ENCODE measurements at regions not wholly inside any gene's neighbourhood (a gene's known extent, or its start where the extent isn't known, plus 50 kb on each side); places are given as distances from the start of the nearest gene placed in this dataset.
A peak's percentile ranks its signal among the peaks of the same experiment; 100 is the strongest.
"Not testable (repeated sequence)": the region's sequence is repeated elsewhere in the genome, so short reads cannot be mapped to it uniquely, and the experiment has no call there.

DNA sequence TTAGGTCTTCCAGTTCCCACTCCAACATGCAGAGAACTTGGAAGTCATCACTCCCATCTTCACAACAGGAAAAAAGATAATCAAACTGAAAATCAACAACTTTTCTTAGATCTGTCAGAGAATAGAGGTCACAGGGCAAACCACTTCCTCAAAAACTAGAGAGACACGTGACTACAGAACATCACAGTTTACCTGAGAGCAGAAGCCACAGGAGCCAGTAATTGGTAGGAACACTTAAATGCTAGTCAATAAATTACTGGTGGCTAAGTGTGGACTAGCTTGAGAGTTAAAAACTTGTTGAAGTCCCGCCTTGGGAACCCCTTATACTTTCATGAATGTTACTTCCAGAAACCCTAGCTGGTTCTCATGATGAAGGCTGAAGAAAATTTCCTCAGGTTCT, 81.1 kb downstream of the THSD1 start:
- H3K9me3 Mint-ChIP-seq; DNase-seq (ENCODE audit: low spot score); H3K4me1 Mint-ChIP-seq (ENCODE audit: low read depth in 2 of 2); H3K27ac Mint-ChIP-seq; ATAC-seq; H3K4me3 Mint-ChIP-seq; H3K36me3 Mint-ChIP-seq: not testable (repeated sequence)
- peaks cover 10 to 15% of the 10 kb centered on the region in 2 donors for H3K27me3 Mint-ChIP-seq

DNA sequence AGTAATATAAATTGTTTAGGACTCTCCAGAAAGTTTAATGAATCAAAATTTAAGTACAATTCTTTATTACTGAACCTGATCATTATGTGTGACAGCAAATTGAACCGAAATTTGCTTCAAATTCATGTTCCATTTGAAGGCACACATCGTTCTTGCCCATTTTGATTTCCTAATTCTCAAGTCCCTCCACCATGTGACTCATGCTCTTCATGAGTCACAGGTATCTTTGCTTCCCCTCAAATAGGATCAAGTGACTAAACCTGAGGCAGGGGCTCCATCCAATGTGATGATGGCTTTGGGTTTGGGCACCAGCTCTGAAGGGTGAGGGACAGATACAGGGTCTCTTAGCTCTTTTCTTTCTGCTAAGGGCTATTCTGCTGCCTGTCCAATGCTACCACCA, 86.1 kb downstream of the THSD1 start:
- peaks cover 21 to 28% of the 10 kb centered on the region in 2 donors for H3K27me3 Mint-ChIP-seq
- DNase-seq (ENCODE audit: low spot score) (no peak), ATAC-seq (no peak)
- no peak overlapping the region for H3K27ac Mint-ChIP-seq
- no peaks in the 10 kb centered on the region for H3K36me3 Mint-ChIP-seq
- H3K4me1 Mint-ChIP-seq (ENCODE audit: low read depth in 2 of 2): no peaks in the 10 kb centered on the region
- H3K4me3 Mint-ChIP-seq: no peak overlapping the region
- no peaks in the 10 kb centered on the region for H3K9me3 Mint-ChIP-seq

DNA sequence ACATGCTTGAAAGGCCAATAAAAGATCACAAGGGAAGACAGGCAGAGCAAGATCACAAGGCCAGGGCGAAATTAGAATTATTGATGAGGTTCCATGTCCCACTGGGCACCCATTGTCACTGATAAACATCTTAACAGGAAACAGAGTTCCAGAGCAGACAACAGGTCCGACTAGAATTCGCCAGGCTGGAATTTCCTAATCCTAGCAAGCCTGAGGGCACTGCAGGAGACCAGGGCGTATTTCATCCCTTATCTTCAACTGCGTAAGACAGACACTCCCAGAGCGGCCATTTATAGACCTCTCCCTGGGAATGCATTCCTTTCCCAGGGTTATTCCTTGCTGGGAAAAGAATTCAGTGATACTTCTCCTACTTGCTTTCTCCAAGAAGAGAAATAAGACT, 96.1 kb downstream of the THSD1 start:
- H3K27ac Mint-ChIP-seq; H3K4me3 Mint-ChIP-seq; ATAC-seq; DNase-seq (ENCODE audit: low spot score); H3K4me1 Mint-ChIP-seq (ENCODE audit: low read depth in 2 of 2); H3K36me3 Mint-ChIP-seq: not testable (repeated sequence)
- H3K9me3 Mint-ChIP-seq: peaks cover 10% of the 10 kb centered on the region
- H3K27me3 Mint-ChIP-seq: peaks cover 14 to 33% of the 10 kb centered on the region in 2 donors

DNA sequence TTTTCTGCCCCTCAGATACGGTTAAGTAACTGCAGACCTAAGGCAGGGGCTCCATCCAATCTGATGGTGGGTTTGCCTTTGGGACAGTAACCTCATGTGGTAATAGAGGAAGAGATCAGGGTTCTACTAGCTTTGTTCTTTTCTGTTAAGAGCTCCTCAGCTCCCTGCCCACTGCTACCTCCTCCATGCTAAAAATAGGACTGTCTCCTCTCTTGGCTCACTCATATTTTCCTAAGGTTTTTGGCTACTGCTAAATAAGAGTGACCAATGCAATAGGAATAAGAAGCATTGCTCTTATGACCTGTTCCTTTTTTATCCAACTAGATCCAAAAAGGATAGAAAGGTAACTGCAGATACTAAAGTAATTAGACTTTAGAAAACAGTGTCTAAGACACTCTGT, 99.6 kb downstream of the THSD1 start:
- not testable (repeated sequence) for H3K9me3 Mint-ChIP-seq; H3K4me3 Mint-ChIP-seq; H3K4me1 Mint-ChIP-seq (ENCODE audit: low read depth in 2 of 2); H3K27ac Mint-ChIP-seq; DNase-seq (ENCODE audit: low spot score); H3K36me3 Mint-ChIP-seq; ATAC-seq
- peaks cover 4 to 17% of the 10 kb centered on the region in 2 donors for H3K27me3 Mint-ChIP-seq

DNA sequence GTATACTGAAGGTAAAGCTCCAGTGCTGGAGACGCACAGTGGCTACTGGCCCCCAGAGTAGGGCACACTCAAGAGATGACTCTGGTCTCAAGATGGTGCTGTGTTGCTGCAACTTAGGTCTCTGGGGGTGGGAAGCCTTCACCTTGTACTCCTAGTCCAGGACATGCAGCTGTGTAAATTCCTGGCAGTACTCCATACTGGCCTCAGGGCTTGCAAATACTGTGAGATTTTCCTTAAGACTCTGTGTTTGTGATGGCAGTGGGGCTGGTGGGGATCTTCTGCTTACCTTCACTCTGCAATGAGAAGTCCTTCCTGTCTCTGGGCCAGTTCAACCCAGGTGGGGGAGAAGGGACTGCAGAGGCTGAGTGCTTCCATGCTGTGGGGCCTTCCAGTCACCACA, 102.9 kb downstream of the THSD1 start:
- not testable (repeated sequence) for DNase-seq (ENCODE audit: low spot score); H3K27ac Mint-ChIP-seq; H3K4me1 Mint-ChIP-seq (ENCODE audit: low read depth in 2 of 2); H3K27me3 Mint-ChIP-seq; H3K36me3 Mint-ChIP-seq; H3K4me3 Mint-ChIP-seq; H3K9me3 Mint-ChIP-seq
- peak in 1 of 2 donors; percentile 20 for ATAC-seq

DNA sequence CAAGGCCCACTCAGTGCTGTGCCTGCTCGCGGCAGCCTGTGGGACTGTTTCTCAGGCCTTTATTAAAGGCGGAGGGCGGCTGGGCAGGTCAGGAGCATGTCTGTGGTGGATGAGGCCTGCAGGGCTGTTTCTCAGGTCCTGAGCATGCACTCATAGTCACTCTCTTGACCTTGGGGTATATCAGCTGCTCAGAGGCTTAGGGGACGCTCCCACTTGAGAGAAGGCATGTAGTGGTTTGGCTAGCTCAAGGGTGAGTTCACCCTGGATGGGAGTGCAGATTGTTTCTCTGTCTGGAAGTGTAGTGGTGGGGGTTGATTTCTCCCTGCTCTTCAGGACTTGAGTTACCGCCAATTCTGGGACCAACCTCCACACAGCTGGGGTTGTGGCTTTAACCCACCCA, 103.3 kb downstream of the THSD1 start:
- H3K4me1 Mint-ChIP-seq (ENCODE audit: low read depth in 2 of 2); H3K27me3 Mint-ChIP-seq; H3K27ac Mint-ChIP-seq; ATAC-seq; DNase-seq (ENCODE audit: low spot score); H3K36me3 Mint-ChIP-seq; H3K9me3 Mint-ChIP-seq; H3K4me3 Mint-ChIP-seq: not testable (repeated sequence)

DNA sequence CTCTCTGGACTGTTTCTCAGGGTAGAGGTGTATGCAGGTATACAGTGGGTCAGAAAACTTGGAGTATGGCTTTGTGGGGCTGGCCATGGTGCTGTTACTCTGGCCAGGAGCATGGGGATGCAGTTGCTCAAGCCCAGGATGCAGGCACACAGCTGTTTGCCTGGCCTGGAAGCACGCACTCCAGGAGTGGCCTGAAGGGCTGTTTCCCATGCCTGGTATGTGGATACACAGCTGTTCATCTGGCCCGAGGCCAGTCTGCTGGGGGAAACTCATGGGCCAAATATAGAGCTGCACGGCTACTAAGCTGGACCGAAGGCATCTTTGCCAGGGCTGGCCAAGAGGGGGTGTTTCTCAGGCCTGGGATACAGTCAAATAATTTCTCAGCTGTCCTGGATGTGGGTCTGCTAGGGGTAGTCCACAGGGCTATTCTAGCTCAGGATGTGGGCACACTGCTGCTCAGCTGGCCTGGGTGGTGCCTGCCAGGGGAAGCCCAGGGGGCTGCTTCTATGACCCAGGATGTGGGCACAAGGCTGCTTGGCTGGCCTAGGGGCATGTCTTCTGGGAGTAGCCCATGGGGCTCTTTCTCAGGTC, 104.1 kb downstream of the THSD1 start:
- not testable (repeated sequence) for ATAC-seq; H3K4me1 Mint-ChIP-seq (ENCODE audit: low read depth in 2 of 2); H3K9me3 Mint-ChIP-seq; DNase-seq (ENCODE audit: low spot score); H3K27ac Mint-ChIP-seq; H3K36me3 Mint-ChIP-seq; H3K4me3 Mint-ChIP-seq; H3K27me3 Mint-ChIP-seq

DNA sequence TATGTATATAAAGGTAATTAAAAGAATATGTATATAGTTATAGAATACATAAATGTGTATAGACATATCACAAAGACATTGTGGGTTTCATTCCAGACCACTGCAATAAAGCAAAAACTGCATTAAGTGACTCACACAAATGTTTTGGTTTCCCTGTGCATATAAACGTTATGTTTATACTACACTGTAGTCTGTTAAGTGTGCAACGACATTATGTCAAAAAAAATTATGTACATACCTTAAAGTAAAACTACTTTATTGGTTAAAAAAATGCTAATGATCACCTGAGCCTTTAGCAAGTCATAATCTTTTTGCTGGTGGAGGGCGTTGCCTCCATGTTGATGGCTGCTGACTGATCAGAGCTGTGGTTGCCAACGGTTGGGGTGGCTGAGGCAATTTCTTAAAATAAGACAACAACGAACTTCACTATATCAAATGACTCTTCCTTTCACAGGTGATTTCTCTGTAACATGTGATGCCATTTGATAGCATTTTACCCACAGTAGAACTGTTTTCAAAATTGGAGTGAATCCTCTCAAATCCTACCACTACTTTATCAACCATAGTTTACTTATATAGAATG, 107.8 kb downstream of the THSD1 start:
- H3K4me1 Mint-ChIP-seq (ENCODE audit: low read depth in 2 of 2); ATAC-seq; H3K9me3 Mint-ChIP-seq; H3K4me3 Mint-ChIP-seq; H3K27me3 Mint-ChIP-seq; H3K27ac Mint-ChIP-seq; H3K36me3 Mint-ChIP-seq; DNase-seq (ENCODE audit: low spot score): not testable (repeated sequence)

DNA sequence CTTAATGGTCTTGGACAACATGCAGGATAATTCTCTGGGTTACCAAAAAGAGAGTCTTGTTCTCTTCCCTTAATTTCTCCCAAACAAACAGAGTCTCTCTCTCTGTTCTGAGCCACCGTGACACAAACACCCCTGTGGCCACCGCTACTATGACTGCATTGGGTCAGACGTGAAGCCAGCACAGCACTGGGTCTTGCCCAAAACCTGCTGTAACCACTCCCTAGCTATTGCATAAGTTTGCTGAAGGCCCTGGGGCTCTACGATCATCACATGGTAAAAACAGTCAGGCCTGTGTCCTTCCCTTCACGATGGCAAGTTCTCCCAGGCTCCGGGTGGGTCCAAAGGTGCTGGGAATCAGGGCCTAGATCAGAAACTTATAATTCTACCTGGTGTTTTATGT, 117.1 kb downstream of the THSD1 start:
- H3K27me3 Mint-ChIP-seq: peaks cover 6 to 23% of the 10 kb centered on the region in 2 donors
- not testable (repeated sequence) for H3K36me3 Mint-ChIP-seq, H3K9me3 Mint-ChIP-seq

DNA sequence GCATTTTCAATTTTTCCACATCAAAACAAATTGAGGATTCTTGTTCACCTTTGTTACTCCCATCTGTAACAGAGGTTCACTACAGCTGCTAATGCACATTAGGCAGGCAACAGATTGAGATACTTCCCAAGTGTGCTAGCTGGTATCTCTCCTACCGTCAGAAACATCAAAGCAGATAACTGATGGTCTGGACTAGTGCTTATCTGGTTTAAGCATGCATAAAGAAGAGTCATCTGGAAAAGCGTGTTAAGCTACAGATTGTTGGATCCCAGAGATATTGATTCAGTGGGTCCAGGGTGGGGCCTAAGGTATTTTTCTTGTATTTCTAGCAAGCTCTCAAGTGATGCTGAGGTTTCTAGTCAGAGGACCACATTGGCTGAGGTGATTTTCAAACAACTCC, 122.0 kb upstream of the NEK3 start:
- not testable (repeated sequence) for DNase-seq (ENCODE audit: low spot score); H3K27ac Mint-ChIP-seq; H3K4me3 Mint-ChIP-seq; H3K36me3 Mint-ChIP-seq; H3K27me3 Mint-ChIP-seq; H3K9me3 Mint-ChIP-seq; H3K4me1 Mint-ChIP-seq (ENCODE audit: low read depth in 2 of 2); ATAC-seq

More for the DNA sequence above, 117.1 kb downstream of the THSD1 start:
- H3K27ac Mint-ChIP-seq; ATAC-seq; H3K4me1 Mint-ChIP-seq (ENCODE audit: low read depth in 2 of 2); DNase-seq (ENCODE audit: low spot score); H3K4me3 Mint-ChIP-seq: not testable (repeated sequence)

DNA sequence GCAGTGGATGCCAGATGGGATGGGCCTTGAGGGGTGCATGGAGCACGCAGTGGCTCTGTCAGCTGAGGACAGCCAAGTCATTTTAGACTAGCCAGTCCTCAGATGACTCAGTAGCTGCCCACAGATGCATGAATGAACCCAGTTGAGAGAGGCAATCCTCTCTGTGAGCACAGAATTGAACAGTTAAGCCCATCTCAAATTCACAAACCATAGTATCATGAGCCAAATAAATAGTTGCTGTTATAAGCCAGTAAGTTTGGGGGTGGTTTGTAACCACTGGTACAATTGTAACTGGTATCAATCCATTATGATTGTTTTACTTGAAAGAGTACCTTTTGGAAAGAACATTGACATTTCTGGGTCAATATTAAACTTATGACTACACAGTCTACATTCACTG, 120.0 kb upstream of the NEK3 start:
- not testable (repeated sequence) for H3K4me3 Mint-ChIP-seq; H3K36me3 Mint-ChIP-seq; DNase-seq (ENCODE audit: low spot score); H3K9me3 Mint-ChIP-seq; ATAC-seq; H3K27me3 Mint-ChIP-seq; H3K4me1 Mint-ChIP-seq (ENCODE audit: low read depth in 2 of 2); H3K27ac Mint-ChIP-seq

DNA sequence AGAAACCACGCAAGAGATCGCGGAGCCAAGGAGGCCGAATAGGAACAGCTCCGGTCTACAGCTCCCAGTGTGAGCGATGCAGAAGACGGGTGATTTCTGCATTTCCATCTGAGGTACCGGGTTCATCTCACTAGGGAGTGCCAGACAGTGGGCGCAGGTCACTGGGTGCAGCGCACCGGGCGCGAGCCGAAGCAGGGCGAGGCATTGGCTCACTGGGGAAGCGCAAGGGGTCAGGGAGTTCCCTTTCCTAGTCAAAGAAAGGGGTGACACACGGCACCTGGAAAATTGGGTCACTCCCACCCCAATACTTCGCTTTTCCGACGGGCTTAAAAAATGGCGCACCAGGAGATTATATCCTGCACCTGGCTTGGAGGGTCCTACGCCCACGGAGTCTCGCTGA, 94.9 kb upstream of the NEK3 start:
- H3K4me3 Mint-ChIP-seq; H3K4me1 Mint-ChIP-seq (ENCODE audit: low read depth in 2 of 2); ATAC-seq; H3K9me3 Mint-ChIP-seq; DNase-seq (ENCODE audit: low spot score); H3K36me3 Mint-ChIP-seq; H3K27me3 Mint-ChIP-seq; H3K27ac Mint-ChIP-seq: not testable (repeated sequence)

DNA sequence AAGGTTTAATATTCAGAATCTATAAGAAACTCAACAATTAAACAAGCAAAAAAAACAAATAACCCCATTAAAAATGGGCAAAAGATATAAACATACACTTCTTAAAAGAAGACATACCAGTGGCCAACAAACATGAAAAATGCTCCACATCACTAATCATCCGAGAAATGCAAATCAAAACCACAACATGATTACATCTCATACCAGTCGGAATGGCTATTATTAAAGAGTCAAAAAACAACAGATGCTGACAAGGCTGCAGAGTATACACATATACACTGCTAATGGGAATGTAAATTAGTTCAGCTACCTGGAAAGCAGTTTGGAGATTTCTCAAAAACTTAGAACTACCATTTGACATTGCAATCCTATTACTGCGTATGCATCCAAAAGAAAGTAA, 81.4 kb upstream of the NEK3 start:
- not testable (repeated sequence) for DNase-seq (ENCODE audit: low spot score); H3K36me3 Mint-ChIP-seq; H3K4me3 Mint-ChIP-seq

DNA sequence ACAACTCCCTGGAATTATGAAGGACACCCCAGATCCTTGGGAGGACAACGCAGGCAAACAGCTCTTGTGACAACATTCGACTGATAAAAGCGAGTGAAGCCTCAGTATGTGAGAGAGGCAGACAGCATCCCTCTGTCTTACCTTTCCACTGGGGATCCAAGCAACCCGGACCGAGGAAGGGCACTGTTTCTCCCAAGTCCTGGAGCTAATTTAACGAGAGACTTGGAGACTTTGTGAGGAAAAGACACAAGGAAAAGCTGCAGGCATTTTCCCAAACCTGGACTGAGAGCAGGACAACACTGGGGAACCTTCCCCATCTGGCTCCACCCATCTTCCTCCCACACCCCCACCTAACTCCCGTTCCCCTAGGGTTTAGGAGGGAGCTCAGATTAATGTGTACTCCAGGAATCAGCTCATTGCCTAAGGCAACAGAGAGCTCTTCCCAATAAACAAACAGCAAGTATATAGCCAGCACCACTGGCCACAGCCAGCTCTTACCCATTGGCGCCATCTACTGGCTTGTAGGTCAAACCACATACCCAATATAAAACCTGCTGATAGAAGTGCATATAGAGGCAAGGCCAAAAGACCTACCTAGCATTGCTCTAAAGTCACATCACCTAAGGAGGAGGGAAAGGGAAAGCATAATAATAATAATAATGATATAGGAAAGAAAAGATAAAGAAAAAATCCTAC, 76.7 kb upstream of the NEK3 start:
- not testable (repeated sequence) for H3K27ac Mint-ChIP-seq; H3K4me3 Mint-ChIP-seq; H3K4me1 Mint-ChIP-seq (ENCODE audit: low read depth in 2 of 2); H3K36me3 Mint-ChIP-seq; DNase-seq (ENCODE audit: low spot score); H3K27me3 Mint-ChIP-seq; H3K9me3 Mint-ChIP-seq
- peak; percentile 59 to 70 for ATAC-seq

More for the DNA sequence above, 81.4 kb upstream of the NEK3 start:
- H3K4me1 Mint-ChIP-seq (ENCODE audit: low read depth in 2 of 2); H3K9me3 Mint-ChIP-seq; ATAC-seq; H3K27ac Mint-ChIP-seq; H3K27me3 Mint-ChIP-seq: not testable (repeated sequence)

Data from natural killer cell treated with Interleukin-12 subunit alpha and Interleukin-12 subunit beta and Interleukin-15 and Interleukin-18, amount 100 ng/mL, for 72 hours (primary cell).